GM12878 (cell line): ENCODE measurements at regions not wholly inside any gene's neighbourhood (a gene's known extent, or its start where the extent isn't known, plus 50 kb on each side); places are given as distances from the start of the nearest gene placed in this dataset.

Experiments used
- ATAC-seq: fragments of 200-7000 bp; cut with Tn5 transposase; 3 replicates; pipeline ENCODE4 v1.9.1; 2020; ENCODE audit warnings: mild to moderate bottlenecking, moderate library complexity
- BruUV-seq: library from RNA; stranded (reverse); fragments of 400-500 nt; replicated peaks from 2 replicates; lab custom pipeline; 2021; lab: Mats Ljungman, UMichigan
- CTCF ChIA-PET: fragments of 300-600 bp; sonication (Branson Sonifier 250); formaldehyde crosslinking; extraction: SDS; loops from one replicate; lab custom pipeline; 2021; ENCODE audit warnings: inconsistent platforms; lab: Yijun Ruan, JAX
- POLR2A ChIA-PET: fragments of 350-600 bp; formaldehyde crosslinking; extraction: SDS; loops from one replicate; lab custom pipeline; 2021; ENCODE audit warnings: inconsistent platforms; lab: Charles Lee
- RAD21 ChIA-PET: fragments of 300-600 bp; sonication (Branson Sonifier 250); formaldehyde crosslinking; loops from one replicate; lab custom pipeline; 2023; ENCODE audit warnings: antibody characterized with exemption; ENCODE audit not compliant: unreplicated experiment; lab: Charles Lee
- SMC1A ChIA-PET: fragments of 300-600 bp; sonication (Branson Sonifier 250); formaldehyde crosslinking; loops from one replicate; lab custom pipeline; 2023; ENCODE audit not compliant: unreplicated experiment, uncharacterized antibody; lab: Charles Lee
- DNase-seq: peaks from one replicate; pipeline ENCODE4 v3.0.0-alpha.2; 2011; ENCODE audit warnings: low read depth, low spot score
- FAIRE-seq: peaks from 3 replicates; lab custom pipeline; 2011; peaks lifted over from hg19 to GRCh38; lab: Jason Lieb, UNC
- H2AFZ ChIP-seq: 2 replicates; pipeline ENCODE4 v1.6.0; 2011; ENCODE audit warnings: low read depth, low read length, control low read depth; ENCODE audit not compliant: control insufficient read depth
- H3K27ac ChIP-seq: 2 replicates; pipeline ENCODE4 v1.5.1; 2011; ENCODE audit warnings: control low read depth; ENCODE audit not compliant: control insufficient read depth, insufficient read depth
- H3K27me3 ChIP-seq, 2 experiments: replicated peaks in 1 of 2; 2 replicates each; pipeline versions ENCODE4 v1.6.0 to v1.6.1; 2011; ENCODE audit warnings: low read length in 1 of 2; ENCODE audit not compliant: control insufficient read depth in 2 of 2, insufficient read depth in 2 of 2
- H3K36me3 ChIP-seq, 2 experiments: 2 replicates each; pipeline ENCODE4 v1.5.1; 2011; ENCODE audit warnings: low read length in 1 of 2; ENCODE audit not compliant: control insufficient read depth in 2 of 2, insufficient read depth in 2 of 2
- H3K4me1 ChIP-seq: 2 replicates; pipeline ENCODE4 v1.6.1; 2011; ENCODE audit warnings: mild to moderate bottlenecking, low read length, moderate library complexity, mixed read lengths; ENCODE audit not compliant: control insufficient read depth, insufficient read depth
- H3K4me2 ChIP-seq: 2 replicates; pipeline ENCODE4 v1.6.0; 2011; ENCODE audit warnings: control low read depth; ENCODE audit not compliant: control insufficient read depth, insufficient read depth
- H3K4me3 ChIP-seq: fragments of 200-600 bp; sonication (generic); 2 replicates; pipeline ENCODE4 v1.5.1; 2016
- H3K79me2 ChIP-seq: 2 replicates; pipeline ENCODE4 v1.6.0; 2011; ENCODE audit warnings: low read length; ENCODE audit not compliant: control insufficient read depth, insufficient read depth
- H3K9ac ChIP-seq: 2 replicates; pipeline ENCODE4 v1.8.0; 2011; ENCODE audit warnings: low read length, control low read depth, mixed read lengths; ENCODE audit not compliant: control insufficient read depth, insufficient read depth
- H3K9me3 ChIP-seq: replicated peaks from 3 replicates; pipeline ENCODE4 v1.5.1; 2011; ENCODE audit warnings: mild to moderate bottlenecking, low read length; ENCODE audit not compliant: control insufficient read depth, insufficient read depth
- H4K20me1 ChIP-seq: 2 replicates; pipeline ENCODE4 v1.6.0; 2011; ENCODE audit not compliant: control insufficient read depth, insufficient read depth
- BACH1 ChIP-seq: fragments of 450-650 bp; IDR thresholded peaks from 2 replicates; pipeline ENCODE4 v1.6.1; 2017; ENCODE audit warnings: mild to moderate bottlenecking, borderline replicate concordance
- BHLHE40 ChIP-seq, 2 experiments: fragments of 450-650 bp in 1 of 2; IDR thresholded peaks; 2 replicates each; pipeline ENCODE4 v1.6.1; 2011 to 2017; ENCODE audit warnings: low read depth in 2 of 2, borderline replicate concordance in 1 of 2, improper control_type of control experiment in 1 of 2, low read length in 1 of 2, mild to moderate bottlenecking in 1 of 2
- BMI1 ChIP-seq: fragments of 450-650 bp; IDR thresholded peaks from 2 replicates; pipeline ENCODE4 v1.6.1; 2016; ENCODE audit warnings: mild to moderate bottlenecking, moderate library complexity, borderline replicate concordance
- EED ChIP-seq: sonication (generic); IDR thresholded peaks from 2 replicates; pipeline ENCODE4 v1.6.1; 2016; ENCODE audit warnings: antibody characterized with exemption, low read depth
- MTA2 ChIP-seq: fragments of 450-650 bp; IDR thresholded peaks from 2 replicates; pipeline ENCODE4 v1.6.1; 2016; ENCODE audit warnings: low read depth, mild to moderate bottlenecking, moderate library complexity
- NR2C2 ChIP-seq: IDR thresholded peaks from 2 replicates; pipeline ENCODE4 v1.6.1; 2011; ENCODE audit warnings: borderline replicate concordance, low read depth; ENCODE audit not compliant: control insufficient read depth, insufficient read length
- RAD21 ChIP-seq: IDR thresholded peaks from 2 replicates; pipeline ENCODE4 v1.6.1; 2011; ENCODE audit warnings: mild to moderate bottlenecking, low read depth, low read length, moderate library complexity; ENCODE audit not compliant: insufficient read depth
- RCOR1 ChIP-seq: conservative IDR thresholded peaks from 2 replicates; pipeline ENCODE4 v1.6.1; 2012; ENCODE audit warnings: low read depth, low read length, improper control_type of control experiment
- RUNX3 ChIP-seq: IDR thresholded peaks from 2 replicates; pipeline ENCODE4 v1.6.1; 2012; ENCODE audit warnings: low read length, inconsistent platforms
- SMAD5 ChIP-seq: IDR thresholded peaks from 2 replicates; pipeline ENCODE4 v1.6.1; 2016; ENCODE audit warnings: antibody characterized with exemption, low read depth
- TAF1 ChIP-seq: IDR thresholded peaks from 2 replicates; pipeline ENCODE4 v1.6.1; 2011; ENCODE audit warnings: mild to moderate bottlenecking, low read depth, low read length, borderline replicate concordance
- ZNF217 ChIP-seq: fragments of 450-650 bp; IDR thresholded peaks from 2 replicates; pipeline ENCODE4 v1.6.1; 2017; ENCODE audit warnings: antibody characterized with exemption, mild to moderate bottlenecking
- WGBS: methylation state at CpG from one replicate; pipeline ENCODE4 v1.1.6; 2016; ENCODE audit warnings: low lambda C conversion rate; ENCODE audit not compliant: insufficient replicate concordance, insufficient coverage; ENCODE audit errors: missing lambda C conversion rate; 5-methylcytosine and 5-hydroxymethylcytosine counted together
- in situ Hi-C: fragments of 300-500 bp; cut with MboI; formaldehyde crosslinking; loops from 9 replicates; pipeline ENCODE4 v1.14.3; 2018; ENCODE audit warnings: mixed read lengths
- intact Hi-C: fragments of 100-400 bp; cut with micrococcal nuclease; formaldehyde crosslinking; loops from one replicate; pipeline ENCODE4 v1.14.2; 2022; ENCODE audit not compliant: unreplicated experiment
- TF ChIP-seq, protein P1 (sequence below): fragments of 450-650 bp; IDR thresholded peaks from 2 replicates; pipeline ENCODE4 v1.6.1; 2017; ENCODE audit warnings: antibody characterized with exemption, mild to moderate bottlenecking, moderate library complexity
- TF ChIP-seq, protein P2 (sequence below): fragments of 450-650 bp; IDR thresholded peaks from 2 replicates; pipeline ENCODE4 v1.6.1; 2017; ENCODE audit warnings: mild to moderate bottlenecking
- TF ChIP-seq, protein P3 (sequence below), 3 experiments: IDR thresholded peaks in 2 of 3; conservative IDR thresholded peaks in 1 of 3; 2 replicates each; pipeline ENCODE4 v1.5.1; 2011; ENCODE audit warnings: low read depth in 3 of 3, low read length in 3 of 3, mild to moderate bottlenecking in 3 of 3, control low read depth in 2 of 3, moderate library complexity in 2 of 3, inconsistent platforms in 1 of 3, mixed read lengths in 1 of 3; ENCODE audit not compliant: control insufficient read depth in 2 of 3, insufficient read depth in 1 of 3; ENCODE audit errors: extremely low read depth in 1 of 3
- TF ChIP-seq, protein P4 (sequence below): fragments of 450-650 bp; formaldehyde crosslinking; IDR thresholded peaks from 2 replicates; pipeline ENCODE4 v1.4.0; 2022; ENCODE audit warnings: mild to moderate bottlenecking, moderate library complexity

DNA sequence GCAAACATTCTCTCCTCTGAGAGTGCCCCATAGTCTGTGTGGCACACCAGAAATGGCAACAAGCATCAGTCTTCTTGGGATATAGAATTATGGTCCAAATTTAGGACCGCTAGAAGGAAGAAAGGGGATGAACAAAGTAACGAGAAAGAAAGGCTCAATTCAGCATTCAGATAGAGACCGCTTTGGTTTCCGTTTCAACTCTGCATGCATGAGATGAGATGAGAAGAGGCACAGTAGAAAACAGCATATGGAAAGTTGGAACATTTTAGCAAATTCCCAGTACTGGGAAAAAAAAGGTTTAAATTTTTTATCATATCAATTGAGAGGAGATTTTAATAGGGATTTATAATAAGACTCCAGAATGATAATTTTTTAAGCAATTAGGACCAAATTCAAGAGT lies 595.5 kb upstream of the CHRM3 start:
- Histone ChIP-seq H4K20me1 (no peaks in the 10 kb centered on the region), H3K27ac (no peak overlapping the region), H3K4me3 (no peak overlapping the region), H3K9me3 (no peaks in the 10 kb centered on the region), H3K79me2 (no peaks in the 10 kb centered on the region), H3K36me3 (no peaks in the 10 kb centered on the region), H3K4me1 (no peaks in the 10 kb centered on the region), H3K4me2 (no peak overlapping the region), H2AFZ (no peak overlapping the region), H3K9ac (no peak overlapping the region), H3K27me3 (no peaks in the 10 kb centered on the region)
- BruUV-seq, result no TSS peak
- ChIA-PET SMC1A (no interaction called here), RAD21 (no interaction called here), CTCF (no interaction called here), POLR2A (no interaction called here)
- 12% methylated on average over 4 of the region's 4 CpGs for WGBS
- no peak for FAIRE-seq
- DNase-seq, result no peak
- in situ Hi-C loops (no loop called here), intact Hi-C loops (no loop called here)
- no peak for ATAC-seq
- TF ChIP-seq BACH1 (no peak), SMAD5 (no peak), EED (no peak), TAF1 (no peak), RUNX3 (no peak), RCOR1 (no peak), RAD21 (no peak), NR2C2 (no peak), ZNF217 (no peak), MTA2 (no peak), BHLHE40 (IDR thresholded peaks at IDR 0.05; ENCODE audit: borderline replicate concordance in 1 of 2, low read depth in 2 of 2, low read length in 1 of 2) (no peak), BMI1 (no peak)
- TF ChIP-seq, protein P1, sequence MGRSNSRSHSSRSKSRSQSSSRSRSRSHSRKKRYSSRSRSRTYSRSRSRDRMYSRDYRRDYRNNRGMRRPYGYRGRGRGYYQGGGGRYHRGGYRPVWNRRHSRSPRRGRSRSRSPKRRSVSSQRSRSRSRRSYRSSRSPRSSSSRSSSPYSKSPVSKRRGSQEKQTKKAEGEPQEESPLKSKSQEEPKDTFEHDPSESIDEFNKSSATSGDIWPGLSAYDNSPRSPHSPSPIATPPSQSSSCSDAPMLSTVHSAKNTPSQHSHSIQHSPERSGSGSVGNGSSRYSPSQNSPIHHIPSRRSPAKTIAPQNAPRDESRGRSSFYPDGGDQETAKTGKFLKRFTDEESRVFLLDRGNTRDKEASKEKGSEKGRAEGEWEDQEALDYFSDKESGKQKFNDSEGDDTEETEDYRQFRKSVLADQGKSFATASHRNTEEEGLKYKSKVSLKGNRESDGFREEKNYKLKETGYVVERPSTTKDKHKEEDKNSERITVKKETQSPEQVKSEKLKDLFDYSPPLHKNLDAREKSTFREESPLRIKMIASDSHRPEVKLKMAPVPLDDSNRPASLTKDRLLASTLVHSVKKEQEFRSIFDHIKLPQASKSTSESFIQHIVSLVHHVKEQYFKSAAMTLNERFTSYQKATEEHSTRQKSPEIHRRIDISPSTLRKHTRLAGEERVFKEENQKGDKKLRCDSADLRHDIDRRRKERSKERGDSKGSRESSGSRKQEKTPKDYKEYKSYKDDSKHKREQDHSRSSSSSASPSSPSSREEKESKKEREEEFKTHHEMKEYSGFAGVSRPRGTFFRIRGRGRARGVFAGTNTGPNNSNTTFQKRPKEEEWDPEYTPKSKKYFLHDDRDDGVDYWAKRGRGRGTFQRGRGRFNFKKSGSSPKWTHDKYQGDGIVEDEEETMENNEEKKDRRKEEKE, result no peak
- TF ChIP-seq, protein P2, sequence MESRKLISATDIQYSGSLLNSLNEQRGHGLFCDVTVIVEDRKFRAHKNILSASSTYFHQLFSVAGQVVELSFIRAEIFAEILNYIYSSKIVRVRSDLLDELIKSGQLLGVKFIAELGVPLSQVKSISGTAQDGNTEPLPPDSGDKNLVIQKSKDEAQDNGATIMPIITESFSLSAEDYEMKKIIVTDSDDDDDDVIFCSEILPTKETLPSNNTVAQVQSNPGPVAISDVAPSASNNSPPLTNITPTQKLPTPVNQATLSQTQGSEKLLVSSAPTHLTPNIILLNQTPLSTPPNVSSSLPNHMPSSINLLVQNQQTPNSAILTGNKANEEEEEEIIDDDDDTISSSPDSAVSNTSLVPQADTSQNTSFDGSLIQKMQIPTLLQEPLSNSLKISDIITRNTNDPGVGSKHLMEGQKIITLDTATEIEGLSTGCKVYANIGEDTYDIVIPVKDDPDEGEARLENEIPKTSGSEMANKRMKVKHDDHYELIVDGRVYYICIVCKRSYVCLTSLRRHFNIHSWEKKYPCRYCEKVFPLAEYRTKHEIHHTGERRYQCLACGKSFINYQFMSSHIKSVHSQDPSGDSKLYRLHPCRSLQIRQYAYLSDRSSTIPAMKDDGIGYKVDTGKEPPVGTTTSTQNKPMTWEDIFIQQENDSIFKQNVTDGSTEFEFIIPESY, result no peak
- TF ChIP-seq, protein P3, sequence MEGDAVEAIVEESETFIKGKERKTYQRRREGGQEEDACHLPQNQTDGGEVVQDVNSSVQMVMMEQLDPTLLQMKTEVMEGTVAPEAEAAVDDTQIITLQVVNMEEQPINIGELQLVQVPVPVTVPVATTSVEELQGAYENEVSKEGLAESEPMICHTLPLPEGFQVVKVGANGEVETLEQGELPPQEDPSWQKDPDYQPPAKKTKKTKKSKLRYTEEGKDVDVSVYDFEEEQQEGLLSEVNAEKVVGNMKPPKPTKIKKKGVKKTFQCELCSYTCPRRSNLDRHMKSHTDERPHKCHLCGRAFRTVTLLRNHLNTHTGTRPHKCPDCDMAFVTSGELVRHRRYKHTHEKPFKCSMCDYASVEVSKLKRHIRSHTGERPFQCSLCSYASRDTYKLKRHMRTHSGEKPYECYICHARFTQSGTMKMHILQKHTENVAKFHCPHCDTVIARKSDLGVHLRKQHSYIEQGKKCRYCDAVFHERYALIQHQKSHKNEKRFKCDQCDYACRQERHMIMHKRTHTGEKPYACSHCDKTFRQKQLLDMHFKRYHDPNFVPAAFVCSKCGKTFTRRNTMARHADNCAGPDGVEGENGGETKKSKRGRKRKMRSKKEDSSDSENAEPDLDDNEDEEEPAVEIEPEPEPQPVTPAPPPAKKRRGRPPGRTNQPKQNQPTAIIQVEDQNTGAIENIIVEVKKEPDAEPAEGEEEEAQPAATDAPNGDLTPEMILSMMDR (IDR thresholded peaks at IDR 0.05 in 2 of 3, conservative IDR thresholded peaks at IDR 0.05 in 1 of 3; ENCODE audit: control insufficient read depth in 2 of 3, extremely low read depth in 1 of 3, insufficient read depth in 1 of 3, low read depth in 3 of 3, low read length in 3 of 3), result no peak
- TF ChIP-seq, protein P4, sequence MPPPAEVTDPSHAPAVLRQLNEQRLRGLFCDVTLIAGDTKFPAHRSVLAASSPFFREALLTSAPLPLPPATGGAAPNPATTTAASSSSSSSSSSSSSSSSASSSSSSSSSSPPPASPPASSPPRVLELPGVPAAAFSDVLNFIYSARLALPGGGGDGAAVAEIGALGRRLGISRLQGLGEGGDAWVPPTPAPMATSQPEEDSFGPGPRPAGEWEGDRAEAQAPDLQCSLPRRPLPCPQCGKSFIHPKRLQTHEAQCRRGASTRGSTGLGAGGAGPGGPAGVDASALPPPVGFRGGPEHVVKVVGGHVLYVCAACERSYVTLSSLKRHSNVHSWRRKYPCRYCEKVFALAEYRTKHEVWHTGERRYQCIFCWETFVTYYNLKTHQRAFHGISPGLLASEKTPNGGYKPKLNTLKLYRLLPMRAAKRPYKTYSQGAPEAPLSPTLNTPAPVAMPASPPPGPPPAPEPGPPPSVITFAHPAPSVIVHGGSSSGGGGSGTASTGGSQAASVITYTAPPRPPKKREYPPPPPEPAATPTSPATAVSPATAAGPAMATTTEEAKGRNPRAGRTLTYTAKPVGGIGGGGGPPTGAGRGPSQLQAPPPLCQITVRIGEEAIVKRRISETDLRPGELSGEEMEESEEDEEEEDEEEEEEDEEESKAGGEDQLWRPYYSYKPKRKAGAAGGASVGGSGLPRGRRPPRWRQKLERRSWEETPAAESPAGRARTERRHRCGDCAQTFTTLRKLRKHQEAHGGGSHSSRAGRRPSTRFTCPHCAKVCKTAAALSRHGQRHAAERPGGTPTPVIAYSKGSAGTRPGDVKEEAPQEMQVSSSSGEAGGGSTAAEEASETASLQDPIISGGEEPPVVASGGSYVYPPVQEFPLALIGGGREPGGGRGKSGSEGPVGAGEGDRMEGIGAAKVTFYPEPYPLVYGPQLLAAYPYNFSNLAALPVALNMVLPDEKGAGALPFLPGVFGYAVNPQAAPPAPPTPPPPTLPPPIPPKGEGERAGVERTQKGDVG (CRISPR knock-in tag), result no peak
